OCI-M2 (cell line): ENCODE measurements at regions not wholly inside any gene's neighbourhood (a gene's known extent, or its start where the extent isn't known, plus 50 kb on each side); places are given as distances from the start of the nearest gene placed in this dataset.
"Not testable (repeated sequence)": the region's sequence is repeated elsewhere in the genome, so short reads cannot be mapped to it uniquely, and the experiment has no call there.

Experiments
- DNase-seq: peaks from one replicate; lab custom pipeline; 2025; ENCODE audit not compliant: unreplicated experiment; lab: John Stamatoyannopoulos, UW

GRCh38 chr3:40878464-40878905, 320.8 kb upstream of the CTNNB1 start:
- DNase-seq, result no peak

- DNase-seq, result no peak
Observed at GRCh38 chr3:40885430-40885829, 313.9 kb upstream of the CTNNB1 start.

GRCh38 chr3:40886660-40887425, 312.5 kb upstream of the CTNNB1 start:
- DNase-seq, result no peak

GRCh38 chr3:40891186-40891585, 308.1 kb upstream of the CTNNB1 start:
- no peak for DNase-seq

GRCh38 chr3:40895109-40895508, 304.2 kb upstream of the CTNNB1 start:
- DNase-seq, result no peak

GRCh38 chr3:40899286-40899712, 300.0 kb upstream of the CTNNB1 start:
- DNase-seq, result no peak

- DNase-seq, result no peak
Observed at GRCh38 chr3:40901298-40901697, 298.0 kb upstream of the CTNNB1 start.

- no peak for DNase-seq
Observed at GRCh38 chr3:40901796-40902195, 297.5 kb upstream of the CTNNB1 start.

GRCh38 chr3:40907907-40908465, 291.3 kb upstream of the CTNNB1 start:
- DNase-seq, result not testable (repeated sequence)

GRCh38 chr3:40908612-40909011, 290.7 kb upstream of the CTNNB1 start:
- no peak for DNase-seq

GRCh38 chr3:40911264-40911663, 288.0 kb upstream of the CTNNB1 start:
- DNase-seq, result no peak

GRCh38 chr3:40911928-40912327, 287.4 kb upstream of the CTNNB1 start:
- no peak for DNase-seq

GRCh38 chr3:40912461-40912860, 286.8 kb upstream of the CTNNB1 start:
- no peak for DNase-seq

GRCh38 chr3:40913192-40913591, 286.1 kb upstream of the CTNNB1 start:
- no peak for DNase-seq

- DNase-seq, result no peak
Observed at GRCh38 chr3:40913641-40914040, 285.7 kb upstream of the CTNNB1 start.

- no peak for DNase-seq
Observed at GRCh38 chr3:40914475-40914874, 284.8 kb upstream of the CTNNB1 start.

- no peak for DNase-seq
Observed at GRCh38 chr3:40915346-40915865, 283.9 kb upstream of the CTNNB1 start.

GRCh38 chr3:40920041-40920440, 279.3 kb upstream of the CTNNB1 start:
- no peak for DNase-seq

GRCh38 chr3:40921251-40921650, 278.1 kb upstream of the CTNNB1 start:
- DNase-seq, result no peak

- DNase-seq, result no peak
Observed at GRCh38 chr3:40923143-40923542, 276.2 kb upstream of the CTNNB1 start.

GRCh38 chr3:40923651-40924050, 275.7 kb upstream of the CTNNB1 start:
- DNase-seq, result no peak

GRCh38 chr3:40924559-40925141, 274.7 kb upstream of the CTNNB1 start:
- DNase-seq, result no peak
